Epithelial cell of proximal tubule (primary cell): ENCODE measurements at regions not wholly inside any gene's neighbourhood (a gene's known extent, or its start where the extent isn't known, plus 50 kb on each side); places are given as distances from the start of the nearest gene placed in this dataset.

ENCODE experiments used
- DNase-seq: peaks from one replicate; pipeline ENCODE4 v3.0.0-alpha.2; 2011; ENCODE audit warnings: low read depth
- H3K4me3 ChIP-seq: 2 replicates; pipeline ENCODE4 v1.5.1; 2011; ENCODE audit warnings: low read depth, mild to moderate bottlenecking, low read length
- TF ChIP-seq, protein P1 (sequence below): conservative IDR thresholded peaks from 2 replicates; pipeline ENCODE4 v1.5.1; 2012; ENCODE audit warnings: low read depth, mild to moderate bottlenecking, low read length

DNA sequence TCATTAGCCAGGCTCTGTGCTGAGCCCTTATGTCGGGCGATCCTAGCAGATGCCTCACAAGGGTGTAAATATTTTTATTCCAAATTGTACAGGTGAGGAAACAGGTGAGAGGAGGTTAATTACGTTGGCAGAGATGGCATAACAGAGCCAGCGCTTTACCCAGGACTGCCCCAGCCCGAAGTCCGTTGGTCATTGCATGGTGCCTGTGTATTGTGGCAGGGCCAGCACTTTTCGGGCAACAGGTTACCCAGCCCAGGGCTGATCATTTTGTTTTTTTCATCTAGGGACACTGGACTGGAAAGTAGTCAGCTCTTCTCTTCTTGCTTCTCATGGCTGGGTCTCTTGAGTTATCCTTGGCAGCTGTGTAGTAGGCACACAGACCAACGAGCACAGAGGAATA, 202.2 kb upstream of the NAV2 start:
- H3K4me3 ChIP-seq = no peak overlapping the region
- no peak for DNase-seq
- TF ChIP-seq, protein P1, sequence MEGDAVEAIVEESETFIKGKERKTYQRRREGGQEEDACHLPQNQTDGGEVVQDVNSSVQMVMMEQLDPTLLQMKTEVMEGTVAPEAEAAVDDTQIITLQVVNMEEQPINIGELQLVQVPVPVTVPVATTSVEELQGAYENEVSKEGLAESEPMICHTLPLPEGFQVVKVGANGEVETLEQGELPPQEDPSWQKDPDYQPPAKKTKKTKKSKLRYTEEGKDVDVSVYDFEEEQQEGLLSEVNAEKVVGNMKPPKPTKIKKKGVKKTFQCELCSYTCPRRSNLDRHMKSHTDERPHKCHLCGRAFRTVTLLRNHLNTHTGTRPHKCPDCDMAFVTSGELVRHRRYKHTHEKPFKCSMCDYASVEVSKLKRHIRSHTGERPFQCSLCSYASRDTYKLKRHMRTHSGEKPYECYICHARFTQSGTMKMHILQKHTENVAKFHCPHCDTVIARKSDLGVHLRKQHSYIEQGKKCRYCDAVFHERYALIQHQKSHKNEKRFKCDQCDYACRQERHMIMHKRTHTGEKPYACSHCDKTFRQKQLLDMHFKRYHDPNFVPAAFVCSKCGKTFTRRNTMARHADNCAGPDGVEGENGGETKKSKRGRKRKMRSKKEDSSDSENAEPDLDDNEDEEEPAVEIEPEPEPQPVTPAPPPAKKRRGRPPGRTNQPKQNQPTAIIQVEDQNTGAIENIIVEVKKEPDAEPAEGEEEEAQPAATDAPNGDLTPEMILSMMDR = no peak

DNA sequence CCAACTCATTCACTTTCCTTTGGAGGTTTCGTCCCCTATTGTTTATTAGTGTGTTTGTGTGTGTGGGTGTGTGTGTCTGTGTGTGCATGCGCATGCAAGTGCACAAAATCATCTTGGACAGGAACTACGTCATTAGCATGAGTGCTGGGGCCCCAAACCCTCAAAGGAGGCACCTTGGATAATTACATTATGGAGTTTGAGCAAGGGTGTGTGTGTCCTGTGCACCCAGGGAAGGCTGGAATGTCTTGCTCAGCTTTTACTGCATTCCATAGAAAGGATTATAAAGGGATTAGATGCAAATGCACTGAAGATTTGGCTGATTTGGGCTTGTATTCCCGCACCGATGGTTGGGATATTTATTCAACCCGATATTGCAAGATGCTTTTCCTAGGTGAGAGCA, 203.4 kb upstream of the NAV2 start:
- TF ChIP-seq, protein P1 = no peak
- DNase-seq = no peak
- H3K4me3 ChIP-seq = no peak overlapping the region

- TF ChIP-seq, protein P1 = no peak
Observed at GRCh38 chr11:19508165-19508564, 204.5 kb upstream of the NAV2 start.

DNA sequence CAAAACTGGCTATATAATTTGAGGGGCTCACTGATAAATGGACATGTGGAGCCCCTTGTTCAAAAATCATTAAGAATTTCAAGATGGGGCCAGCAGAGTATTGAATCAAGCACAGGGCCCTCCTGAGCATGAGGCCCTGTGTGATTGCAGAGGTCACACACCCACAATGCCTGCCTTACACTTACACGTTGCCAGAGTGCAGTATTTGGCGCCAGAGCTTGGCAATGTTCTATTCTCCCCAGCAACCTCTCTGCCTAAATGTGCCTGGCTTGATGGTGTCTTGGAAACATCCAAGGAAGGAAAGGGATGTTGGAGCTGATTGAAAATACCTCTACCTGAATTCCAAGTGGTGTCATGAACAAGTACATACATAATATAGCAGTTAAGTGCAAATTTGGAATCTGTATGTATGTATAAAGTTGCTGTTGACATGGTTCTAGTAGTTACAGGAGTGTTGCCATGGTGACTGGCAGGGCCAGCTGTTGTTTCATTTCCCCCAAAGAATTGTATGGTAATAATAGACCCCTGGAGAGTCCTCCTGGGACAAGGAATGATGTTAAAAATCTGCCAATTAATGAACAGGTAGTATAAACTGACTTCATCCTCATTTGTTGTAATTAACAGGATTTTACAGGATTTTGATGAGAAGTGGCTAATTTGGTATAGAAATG, 205.7 kb upstream of the NAV2 start:
- no peak overlapping the region for H3K4me3 ChIP-seq
- TF ChIP-seq, protein P1 = no peak
- DNase-seq = no peak

More at GRCh38 chr11:19508165-19508564, 204.5 kb upstream of the NAV2 start:
- H3K4me3 ChIP-seq = no peak overlapping the region
- peak; percentile 32 for DNase-seq

DNA sequence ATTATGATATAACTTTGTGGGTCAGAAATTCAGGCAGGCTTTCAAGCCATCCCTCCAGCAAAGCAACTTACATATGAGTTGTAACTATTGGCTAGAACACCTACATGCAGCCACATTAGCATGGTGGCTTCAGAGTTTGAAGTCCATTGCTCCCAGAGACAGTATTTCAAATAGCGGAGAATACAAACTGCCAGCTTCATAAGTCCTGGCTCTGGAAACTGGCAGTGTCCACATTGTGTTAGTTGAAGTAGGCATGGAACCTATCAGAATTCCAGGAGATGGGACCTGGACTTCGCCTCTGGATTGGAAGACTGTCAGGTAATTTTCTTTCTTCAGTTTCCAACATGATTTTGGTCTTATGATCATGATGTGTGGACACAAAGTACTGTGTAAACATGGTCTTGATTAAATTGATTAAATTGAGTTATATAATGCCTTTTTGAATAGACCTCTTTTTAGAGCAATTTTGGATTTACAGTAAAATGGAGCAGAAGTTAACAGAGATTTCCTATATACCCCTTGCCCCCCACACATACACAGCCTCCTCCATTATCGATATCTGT, 209.9 kb upstream of the NAV2 start:
- TF ChIP-seq, protein P1 = no peak
- DNase-seq = no peak
- H3K4me3 ChIP-seq = no peak overlapping the region

GRCh38 chr11:19501631-19502030, 211.0 kb upstream of the NAV2 start:
- TF ChIP-seq, protein P1 = no peak
- no peak for DNase-seq
- no peak overlapping the region for H3K4me3 ChIP-seq

GRCh38 chr11:19499999-19500398, 212.6 kb upstream of the NAV2 start:
- TF ChIP-seq, protein P1 = no peak
- DNase-seq = no peak
- H3K4me3 ChIP-seq = no peak overlapping the region
